MG63 (cell line): ENCODE measurements at regions not wholly inside any gene's neighbourhood (a gene's known extent, or its start where the extent isn't known, plus 50 kb on each side); places are given as distances from the start of the nearest gene placed in this dataset.

Experiments
- DNase-seq: peaks from one replicate; pipeline ENCODE4 v3.0.0-alpha.2; 2020
- H3K27me3 ChIP-seq: fragments of 250-450 bp; sonication (Bioruptor Pico); 2 replicates; pipeline ENCODE4 v1.5.1; 2020; ENCODE audit warnings: mild to moderate bottlenecking, moderate library complexity
- H3K36me3 ChIP-seq: fragments of 250-450 bp; sonication (Bioruptor Pico); 2 replicates; pipeline ENCODE4 v1.5.1; 2020; ENCODE audit warnings: mild to moderate bottlenecking, moderate library complexity
- H3K4me3 ChIP-seq: fragments of 250-450 bp; sonication (Bioruptor Pico); 2 replicates; pipeline ENCODE4 v1.5.1; 2020; ENCODE audit warnings: mild to moderate bottlenecking, moderate library complexity
- H3K9me3 ChIP-seq: fragments of 250-450 bp; sonication (Bioruptor Pico); 2 replicates; pipeline ENCODE4 v1.5.1; 2020; ENCODE audit warnings: mild to moderate bottlenecking, moderate library complexity

- DNase-seq = no peak
- no peaks in the 10 kb centered on the region for H3K27me3 ChIP-seq
- H3K36me3 ChIP-seq = no peaks in the 10 kb centered on the region
- H3K9me3 ChIP-seq = no peaks in the 10 kb centered on the region
- no peak overlapping the region for H3K4me3 ChIP-seq
Measured at GRCh38 chr3:83140983-83141382, 1379.5 kb upstream of the GBE1 start.

DNA sequence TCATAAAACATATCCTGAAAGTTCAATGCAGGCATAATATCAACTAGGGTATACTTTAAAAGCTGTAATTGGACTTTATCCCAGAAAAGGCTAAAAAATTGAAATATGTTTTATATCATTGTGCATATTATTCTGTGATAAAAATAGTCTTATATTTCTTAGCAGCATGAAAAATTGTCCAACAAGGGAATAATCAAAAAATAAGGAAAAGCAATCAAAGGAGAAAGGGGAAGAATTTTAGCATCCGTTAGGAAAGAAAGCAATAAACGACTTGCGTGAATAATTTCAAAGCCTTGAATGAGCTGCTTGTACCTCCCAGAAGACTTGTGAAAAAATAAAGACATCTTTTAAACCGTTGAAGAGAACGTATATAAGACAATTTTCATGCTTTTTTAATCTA lies 1369.8 kb upstream of the GBE1 start:
- H3K4me3 ChIP-seq = no peak overlapping the region
- H3K9me3 ChIP-seq = no peaks in the 10 kb centered on the region
- DNase-seq = no peak
- no peaks in the 10 kb centered on the region for H3K36me3 ChIP-seq
- H3K27me3 ChIP-seq = no peaks in the 10 kb centered on the region

DNA sequence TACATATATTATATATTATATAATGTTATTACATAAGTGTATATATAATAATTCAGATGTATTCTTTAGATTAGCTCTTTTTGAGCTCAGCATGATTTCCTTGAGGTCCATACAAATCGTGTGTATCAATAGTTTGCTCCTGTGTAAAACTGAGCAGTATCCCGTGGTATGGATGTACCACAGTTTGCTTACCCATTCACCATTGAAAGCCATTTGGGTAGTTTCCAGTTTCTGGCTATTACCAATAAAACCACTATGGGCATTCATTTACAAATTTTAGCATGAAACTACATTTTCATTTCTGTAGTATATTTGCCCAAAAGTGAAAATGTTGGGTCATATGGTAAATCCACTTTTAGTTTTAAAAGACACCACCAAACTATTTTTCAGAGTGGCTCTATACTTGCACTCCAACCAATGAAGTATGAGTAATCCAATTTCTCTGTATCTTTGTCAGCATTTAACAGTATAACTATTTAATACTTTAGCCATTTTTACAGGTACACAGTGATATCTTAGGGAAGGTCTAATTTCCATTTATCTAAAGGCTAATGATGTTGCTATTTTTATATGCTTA lies 1361.4 kb upstream of the GBE1 start:
- no peak for DNase-seq
- no peaks in the 10 kb centered on the region for H3K27me3 ChIP-seq

DNA sequence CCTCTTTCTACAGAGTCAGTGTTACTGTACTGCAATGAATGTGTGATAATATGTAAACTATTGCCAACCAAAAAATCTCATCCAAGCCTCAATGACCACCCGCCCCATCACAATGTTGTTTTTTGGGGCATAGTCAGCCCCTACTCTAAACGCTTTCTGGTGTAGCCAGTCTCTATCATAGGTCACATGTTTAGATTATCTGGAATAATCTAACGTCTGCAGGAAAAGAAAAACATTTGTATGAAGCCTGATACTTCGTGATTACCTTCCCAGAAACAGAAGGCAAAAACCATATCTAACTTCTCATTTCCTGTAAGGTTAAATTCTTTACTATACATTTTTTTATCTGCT lies 1331.8 kb upstream of the GBE1 start:
- Histone ChIP-seq H3K9me3 (no peaks in the 10 kb centered on the region), H3K27me3 (no peaks in the 10 kb centered on the region), H3K4me3 (no peak overlapping the region), H3K36me3 (no peaks in the 10 kb centered on the region)
- no peak for DNase-seq

More for the DNA sequence above, 1361.4 kb upstream of the GBE1 start:
- Histone ChIP-seq H3K36me3 (no peaks in the 10 kb centered on the region), H3K9me3 (no peaks in the 10 kb centered on the region), H3K4me3 (no peak overlapping the region)

DNA sequence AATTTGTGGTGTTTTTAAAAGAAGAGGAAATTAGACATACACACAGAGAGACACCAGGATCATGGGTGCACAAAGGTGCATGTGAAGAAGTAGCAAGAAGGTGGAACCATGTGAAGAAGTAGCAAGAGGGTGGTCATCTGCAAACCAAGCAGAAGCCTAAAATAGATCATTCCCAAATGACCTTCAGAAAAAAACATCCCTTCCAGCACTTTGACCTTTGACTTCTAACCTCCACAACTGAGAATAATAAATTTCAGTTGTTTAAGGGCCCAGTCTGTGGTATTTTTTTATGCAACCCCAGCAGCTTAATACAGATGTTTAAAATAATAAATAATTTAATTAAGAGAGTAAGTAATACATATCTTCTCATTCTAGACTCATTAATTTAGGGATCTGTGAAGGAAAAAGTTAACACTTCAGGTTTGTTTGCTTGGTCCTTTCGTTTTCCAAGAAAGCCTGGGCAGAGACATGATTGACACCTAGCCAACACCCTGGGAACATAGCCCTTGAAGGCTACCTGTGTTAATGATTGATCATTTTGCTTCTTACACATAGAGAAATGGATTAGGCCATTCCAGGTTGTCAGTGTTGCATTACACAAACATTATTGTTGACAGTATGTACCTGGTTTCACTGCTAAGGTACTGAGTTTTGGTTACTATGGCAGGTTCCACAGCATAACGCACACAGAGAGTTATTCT lies 1331.2 kb upstream of the GBE1 start:
- no peaks in the 10 kb centered on the region for H3K36me3 ChIP-seq
- H3K4me3 ChIP-seq = no peak overlapping the region
- H3K27me3 ChIP-seq = no peaks in the 10 kb centered on the region
- H3K9me3 ChIP-seq = no peaks in the 10 kb centered on the region
- DNase-seq = no peak

DNA sequence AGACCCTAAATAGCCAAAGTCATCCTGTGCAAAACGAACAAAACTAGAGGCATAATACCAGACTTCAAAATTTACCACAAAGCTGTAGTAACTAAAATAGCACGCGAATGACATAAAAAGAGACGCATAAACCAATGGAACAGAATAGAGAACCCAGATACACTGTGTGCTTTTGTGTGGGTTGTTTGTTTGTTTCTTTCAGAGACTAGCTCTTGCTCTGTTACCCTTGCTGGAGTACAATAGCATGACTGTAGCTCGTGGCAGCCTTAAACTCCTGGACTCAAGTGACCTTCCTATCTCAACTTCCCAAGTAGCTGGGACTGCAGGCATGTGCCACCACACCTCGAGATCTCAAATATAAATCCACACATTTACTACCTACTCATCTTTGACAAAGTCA lies 1314.6 kb upstream of the GBE1 start:
- Histone ChIP-seq H3K9me3 (no peaks in the 10 kb centered on the region), H3K36me3 (no peaks in the 10 kb centered on the region), H3K4me3 (no peak overlapping the region), H3K27me3 (no peaks in the 10 kb centered on the region)
- no peak for DNase-seq

DNA sequence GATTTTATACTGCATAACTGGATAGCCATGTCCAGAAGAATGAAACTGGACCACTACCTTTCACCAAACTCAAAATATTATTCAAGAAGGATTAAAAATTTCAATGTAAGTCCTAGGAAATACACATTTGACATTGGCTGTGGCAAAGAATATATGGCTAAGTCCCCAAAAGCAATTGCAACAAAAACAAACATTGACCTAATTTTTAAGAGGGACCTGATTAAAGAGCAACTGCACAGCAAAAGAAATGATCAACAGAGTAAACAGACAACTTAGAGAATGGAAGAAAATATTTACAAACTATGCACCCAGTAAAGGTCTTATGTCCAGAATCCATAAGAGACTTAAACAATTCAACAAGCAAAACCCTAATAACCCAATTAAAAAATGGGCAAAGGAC lies 1313.0 kb upstream of the GBE1 start:
- H3K4me3 ChIP-seq = no peak overlapping the region
- H3K36me3 ChIP-seq = no peaks in the 10 kb centered on the region
- no peaks in the 10 kb centered on the region for H3K27me3 ChIP-seq
- DNase-seq = no peak
- no peaks in the 10 kb centered on the region for H3K9me3 ChIP-seq

DNA sequence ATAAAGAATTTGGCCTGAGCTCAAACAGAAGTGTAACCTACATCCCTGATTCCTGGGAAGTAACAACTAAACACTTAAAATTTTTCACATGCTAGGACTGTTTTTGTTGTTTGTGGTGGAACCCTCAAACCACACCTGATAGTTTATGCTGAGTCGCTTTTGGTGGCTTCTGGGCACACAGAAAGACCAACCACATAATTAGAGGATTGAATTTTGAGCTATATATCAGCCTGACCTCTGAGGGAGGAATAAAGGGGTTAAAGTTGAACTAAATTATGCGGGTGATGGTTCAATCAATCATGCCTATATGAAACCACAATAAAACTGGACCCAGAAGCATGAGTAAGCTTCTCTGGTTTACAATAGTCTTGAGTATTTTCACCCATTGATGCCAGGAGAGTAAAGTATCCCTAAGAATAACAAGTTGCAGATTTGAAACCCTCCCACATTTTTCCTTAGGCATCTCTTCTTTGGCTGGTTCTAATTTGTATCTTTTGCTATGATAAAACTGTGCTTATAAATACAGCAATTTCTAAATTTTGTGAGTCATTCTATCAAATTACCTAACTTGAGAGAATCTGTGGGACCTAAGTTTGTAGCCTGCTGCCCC lies 1304.5 kb upstream of the GBE1 start:
- no peak for DNase-seq
- Histone ChIP-seq H3K27me3 (no peaks in the 10 kb centered on the region), H3K4me3 (no peak overlapping the region)

GRCh38 chr3:83063446-83063845 lies 1302.0 kb upstream of the GBE1 start:
- no peaks in the 10 kb centered on the region for H3K36me3 ChIP-seq
- DNase-seq = no peak
- H3K4me3 ChIP-seq = no peak overlapping the region
- H3K27me3 ChIP-seq = no peaks in the 10 kb centered on the region
- H3K9me3 ChIP-seq = no peaks in the 10 kb centered on the region; the same call in 1 of the 2 replicates

More for the DNA sequence above, 1304.5 kb upstream of the GBE1 start:
- Histone ChIP-seq H3K36me3 (no peaks in the 10 kb centered on the region), H3K9me3 (no peaks in the 10 kb centered on the region)

DNA sequence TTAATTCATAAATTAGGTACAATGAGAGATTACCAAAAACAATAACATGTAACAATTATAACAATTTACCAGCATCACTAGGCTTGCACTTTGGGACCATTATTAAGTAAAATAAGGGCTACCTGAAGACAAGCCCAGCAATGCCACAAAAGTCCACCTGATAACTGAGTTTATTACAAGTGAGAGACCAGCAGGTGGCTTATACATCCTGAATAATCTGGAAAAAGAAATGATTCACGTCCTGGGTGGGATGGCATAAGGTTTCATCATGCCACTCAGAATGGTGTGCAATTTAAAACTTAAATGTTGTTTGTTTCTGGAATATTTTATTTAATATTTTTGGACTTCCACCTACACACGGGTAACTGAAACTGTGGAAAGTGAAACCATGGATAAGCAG lies 1287.1 kb upstream of the GBE1 start:
- no peak for DNase-seq
- no peaks in the 10 kb centered on the region for H3K9me3 ChIP-seq

GRCh38 chr3:83039422-83039821 lies 1278.0 kb upstream of the GBE1 start:
- DNase-seq = no peak
- no peak overlapping the region for H3K4me3 ChIP-seq
- no peaks in the 10 kb centered on the region for H3K9me3 ChIP-seq
- H3K36me3 ChIP-seq = no peaks in the 10 kb centered on the region
- no peaks in the 10 kb centered on the region for H3K27me3 ChIP-seq

More for the DNA sequence above, 1287.1 kb upstream of the GBE1 start:
- no peaks in the 10 kb centered on the region for H3K36me3 ChIP-seq
- H3K4me3 ChIP-seq = no peak overlapping the region
- no peaks in the 10 kb centered on the region for H3K27me3 ChIP-seq

DNA sequence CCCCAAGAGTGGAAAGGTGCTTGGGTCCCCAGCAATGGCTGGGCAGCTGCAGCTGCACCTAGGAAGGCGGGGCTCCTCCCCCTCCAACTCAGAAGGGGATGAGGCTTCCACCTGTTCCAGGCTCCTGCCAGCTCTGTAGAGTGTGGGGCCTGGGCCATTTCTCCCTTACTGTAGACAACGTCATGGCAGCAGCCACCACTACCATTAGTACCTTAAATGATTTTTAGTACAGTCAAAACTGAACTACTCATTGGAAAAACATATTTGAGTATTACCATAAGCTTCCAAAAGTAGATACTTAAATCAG lies 1274.2 kb upstream of the GBE1 start:
- no peak overlapping the region for H3K4me3 ChIP-seq
- no peaks in the 10 kb centered on the region for H3K36me3 ChIP-seq
- H3K9me3 ChIP-seq = no peaks in the 10 kb centered on the region
- no peaks in the 10 kb centered on the region for H3K27me3 ChIP-seq
- no peak for DNase-seq

GRCh38 chr3:83034806-83035703 lies 1273.6 kb upstream of the GBE1 start:
- no peak for DNase-seq
- no peaks in the 10 kb centered on the region for H3K9me3 ChIP-seq
- no peaks in the 10 kb centered on the region for H3K27me3 ChIP-seq
- no peak overlapping the region for H3K4me3 ChIP-seq
- no peaks in the 10 kb centered on the region for H3K36me3 ChIP-seq

DNA sequence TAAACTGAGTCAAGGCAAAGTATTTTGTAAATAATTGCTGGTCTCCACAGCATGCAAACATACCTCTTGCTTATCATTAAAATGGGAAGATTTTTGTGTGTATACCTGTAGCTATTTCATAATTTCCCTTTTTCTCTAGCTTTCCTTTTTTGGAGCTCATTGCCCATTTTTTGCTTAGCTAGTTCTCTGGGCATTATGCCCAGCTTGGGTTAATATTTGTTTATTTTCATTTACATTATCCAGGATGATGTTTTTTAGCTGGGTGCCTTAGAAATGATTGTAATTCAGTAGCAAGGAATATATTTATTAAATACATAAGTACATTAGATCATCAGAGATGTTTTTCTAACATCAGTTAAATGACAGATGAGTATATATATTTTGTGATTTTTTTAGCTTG lies 1271.7 kb upstream of the GBE1 start:
- Histone ChIP-seq H3K9me3 (no peaks in the 10 kb centered on the region), H3K27me3 (no peaks in the 10 kb centered on the region), H3K36me3 (no peaks in the 10 kb centered on the region), H3K4me3 (no peak overlapping the region)
- no peak for DNase-seq

DNA sequence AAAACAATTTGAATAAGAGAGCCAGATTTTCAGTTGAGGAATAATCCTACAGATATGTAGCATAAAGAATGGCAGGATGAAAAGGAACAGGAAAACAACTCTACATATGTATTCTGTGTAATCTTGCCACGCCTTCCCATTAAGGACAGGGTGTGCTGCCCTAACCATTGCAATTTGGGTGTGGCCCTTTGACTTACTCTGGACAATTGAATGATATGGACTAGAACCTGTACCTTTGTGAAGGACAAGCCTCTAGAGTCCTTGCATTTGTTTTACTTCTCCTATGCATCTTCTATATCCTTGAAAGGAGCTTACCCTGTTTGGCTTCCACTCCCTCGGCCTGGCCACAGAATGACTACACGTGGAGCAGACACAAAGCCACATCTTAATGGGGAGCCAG lies 1261.6 kb upstream of the GBE1 start:
- no peak for DNase-seq
- Histone ChIP-seq H3K9me3 (no peaks in the 10 kb centered on the region; the same call in 1 of the 2 replicates), H3K36me3 (no peaks in the 10 kb centered on the region), H3K27me3 (no peaks in the 10 kb centered on the region), H3K4me3 (no peak overlapping the region)

DNA sequence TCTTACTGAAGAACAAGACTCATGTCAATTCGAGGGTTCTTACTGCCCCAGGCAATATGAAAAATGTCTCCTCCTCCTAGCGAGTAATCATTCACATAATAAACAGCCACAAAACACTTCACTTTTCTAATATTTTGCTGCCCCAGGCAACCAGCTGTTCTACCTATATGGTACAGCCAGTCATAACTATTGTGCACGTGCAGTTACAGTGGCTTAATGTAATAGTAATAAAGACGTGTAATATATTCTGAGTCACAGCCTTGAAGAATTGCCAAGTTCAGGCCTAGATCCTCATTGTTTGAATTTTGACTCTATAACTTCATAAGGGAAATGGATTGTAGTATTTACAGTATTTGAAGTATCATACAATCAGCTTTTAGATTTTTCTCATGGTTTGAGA lies 1250.0 kb upstream of the GBE1 start:
- Histone ChIP-seq H3K36me3 (no peaks in the 10 kb centered on the region), H3K9me3 (no peaks in the 10 kb centered on the region), H3K27me3 (no peaks in the 10 kb centered on the region), H3K4me3 (no peak overlapping the region)
- DNase-seq = peak; percentile 5

GRCh38 chr3:83003917-83004316 lies 1242.5 kb upstream of the GBE1 start:
- H3K27me3 ChIP-seq = no peaks in the 10 kb centered on the region
- no peak for DNase-seq
- no peaks in the 10 kb centered on the region for H3K36me3 ChIP-seq
- no peaks in the 10 kb centered on the region for H3K9me3 ChIP-seq
- H3K4me3 ChIP-seq = no peak overlapping the region
